H1 (cell line): ENCODE measurements at regions not wholly inside any gene's neighbourhood (a gene's known extent, or its start where the extent isn't known, plus 50 kb on each side); places are given as distances from the start of the nearest gene placed in this dataset.

Experiments
- CTCF ChIA-PET: fragments of 300-600 bp; sonication (Branson Sonifier 250); formaldehyde crosslinking; loops from one replicate; lab custom pipeline; 2021; ENCODE audit not compliant: partially characterized antibody; lab: Charles Lee
- POLR2A ChIA-PET: fragments of 300-600 bp; sonication (Branson Sonifier 250); formaldehyde crosslinking; loops from one replicate; lab custom pipeline; 2021; ENCODE audit warnings: inconsistent platforms; ENCODE audit not compliant: partially characterized antibody; lab: Charles Lee
- DNase-seq, 2 experiments: peaks; one replicate each; pipeline versions ENCODE4 v3.0.0 to v3.0.0-alpha.2; 2010 to 2022; ENCODE audit warnings: low spot score in 2 of 2, low read depth in 1 of 2, mixed read lengths in 1 of 2
- FAIRE-seq: peaks from 2 replicates; lab custom pipeline; 2011; peaks lifted over from hg19 to GRCh38; lab: Jason Lieb, UNC
- H2AFZ ChIP-seq: 2 replicates; pipeline ENCODE4 v1.8.1; 2012; ENCODE audit warnings: low read length, inconsistent platforms
- H2AK5ac ChIP-seq: 2 replicates; pipeline ENCODE4 v1.6.1; 2013; ENCODE audit warnings: low read depth, low read length
- H2BK120ac ChIP-seq: replicated peaks from 2 replicates; pipeline ENCODE3; 2013; ENCODE audit warnings: low read depth, low read length, inconsistent platforms
- H2BK12ac ChIP-seq: 2 replicates; pipeline ENCODE4 v1.6.1; 2013; ENCODE audit warnings: low read depth, low read length
- H2BK15ac ChIP-seq: 2 replicates; pipeline ENCODE4 v1.6.1; 2013; ENCODE audit warnings: low read length
- H2BK20ac ChIP-seq: 2 replicates; pipeline ENCODE4 v1.6.1; 2013; ENCODE audit warnings: low read length
- H2BK5ac ChIP-seq: 2 replicates; pipeline ENCODE4 v1.6.1; 2013; ENCODE audit warnings: low read depth, low read length
- H3K14ac ChIP-seq: 2 replicates; pipeline ENCODE4 v1.6.1; 2013; ENCODE audit warnings: inconsistent platforms; ENCODE audit not compliant: insufficient read length
- H3K18ac ChIP-seq: 2 replicates; pipeline ENCODE4 v1.6.1; 2013; ENCODE audit warnings: low read length; ENCODE audit errors: extremely low read depth
- H3K23ac ChIP-seq: 2 replicates; pipeline ENCODE4 v1.6.1; 2013; ENCODE audit warnings: inconsistent platforms; ENCODE audit not compliant: insufficient read length
- H3K23me2 ChIP-seq: 2 replicates; pipeline ENCODE4 v1.6.1; 2013; ENCODE audit warnings: low read depth, low read length
- H3K27ac ChIP-seq: 2 replicates; pipeline ENCODE4 v1.6.1; 2011; ENCODE audit warnings: low read depth, low read length, inconsistent platforms
- H3K27me3 ChIP-seq, 4 experiments: replicated peaks in 1 of 4; 1 replicate in 1 of 4; 2 replicates in 3 of 4; pipeline versions ENCODE4 v1.6.1 to v1.8.1; 2011 to 2013; ENCODE audit warnings: low read length in 3 of 4, mild to moderate bottlenecking in 3 of 4, inconsistent platforms in 2 of 4, mixed read lengths in 2 of 4, moderate library complexity in 1 of 4; ENCODE audit not compliant: control insufficient read depth in 3 of 4, insufficient read depth in 3 of 4; ENCODE audit errors: extremely low read depth in 1 of 4
- H3K36me3 ChIP-seq, 4 experiments: 2 replicates each; pipeline versions ENCODE4 v1.6.1 to v1.8.1; 2011 to 2013; ENCODE audit warnings: mild to moderate bottlenecking in 4 of 4, low read length in 3 of 4, moderate library complexity in 2 of 4, control low read depth in 1 of 4, inconsistent platforms in 1 of 4; ENCODE audit not compliant: insufficient read depth in 4 of 4, control insufficient read depth in 2 of 4
- H3K4ac ChIP-seq: replicated peaks from 2 replicates; pipeline ENCODE3; 2013; ENCODE audit warnings: low read length, low read depth, mixed read lengths, inconsistent platforms; ENCODE audit not compliant: insufficient read length
- H3K4me1 ChIP-seq, 4 experiments: replicated peaks in 1 of 4; 1 replicate in 1 of 4; 2 replicates in 3 of 4; pipeline versions ENCODE4 v1.6.1 to v1.8.1; 2011 to 2013; ENCODE audit warnings: low read length in 3 of 4, inconsistent platforms in 2 of 4, mixed read lengths in 1 of 4; ENCODE audit not compliant: insufficient read depth in 4 of 4, control insufficient read depth in 3 of 4
- H3K4me2 ChIP-seq, 2 experiments: 2 replicates each; pipeline versions ENCODE4 v1.6.1 to v1.8.1; 2011 to 2013; ENCODE audit warnings: low read depth in 2 of 2, low read length in 2 of 2, control low read depth in 1 of 2, inconsistent platforms in 1 of 2, mild to moderate bottlenecking in 1 of 2; ENCODE audit not compliant: insufficient read depth in 1 of 2
- H3K4me3 ChIP-seq, 4 experiments: fragments of 200-600, 300-600 bp in 1 of 4; sonication (generic), shearing (Covaris generic), sonication (Bioruptor Twin) in 1 of 4; 2 replicates each; pipeline versions ENCODE4 v1.5.1 to v1.8.1; 2011 to 2016; ENCODE audit warnings: low read length in 4 of 4, low read depth in 3 of 4, control low read depth in 2 of 4, inconsistent platforms in 2 of 4, mild to moderate bottlenecking in 2 of 4, mixed read lengths in 1 of 4, moderate library complexity in 1 of 4; ENCODE audit not compliant: insufficient read depth in 2 of 4; ENCODE audit errors: extremely low read depth in 1 of 4
- H3K56ac ChIP-seq: replicated peaks from 2 replicates; pipeline ENCODE3; 2013; ENCODE audit warnings: low read depth, mild to moderate bottlenecking, mixed read lengths, low read length, inconsistent platforms; ENCODE audit not compliant: insufficient read length
- H3K79me1 ChIP-seq: 2 replicates; pipeline ENCODE4 v1.6.1; 2013; ENCODE audit warnings: low read depth, low read length, control low read depth
- H3K79me2 ChIP-seq, 2 experiments: 2 replicates each; pipeline versions ENCODE4 v1.6.1 to v1.8.1; 2012 to 2013; ENCODE audit warnings: low read length in 2 of 2, mild to moderate bottlenecking in 2 of 2, inconsistent platforms in 1 of 2; ENCODE audit not compliant: insufficient read depth in 2 of 2, control insufficient read depth in 1 of 2
- H3K9ac ChIP-seq, 4 experiments: replicated peaks in 1 of 4; 1 replicate in 1 of 4; 2 replicates in 3 of 4; pipeline versions ENCODE4 v1.6.1 to v1.8.1; 2011 to 2013; ENCODE audit warnings: low read depth in 3 of 4, low read length in 3 of 4, control low read depth in 2 of 4, mild to moderate bottlenecking in 2 of 4, moderate library complexity in 2 of 4, inconsistent platforms in 1 of 4; ENCODE audit errors: extremely low read depth in 1 of 4
- H3K9me3 ChIP-seq, 2 experiments: 2 replicates each; pipeline versions ENCODE4 v1.6.1 to v1.8.1; 2012 to 2013; ENCODE audit warnings: mild to moderate bottlenecking in 2 of 2, moderate library complexity in 2 of 2, control low read depth in 1 of 2, inconsistent platforms in 1 of 2, low read depth in 1 of 2, low read length in 1 of 2, mixed read lengths in 1 of 2; ENCODE audit not compliant: insufficient read depth in 2 of 2
- H4K20me1 ChIP-seq, 2 experiments: replicated peaks in 1 of 2; 2 replicates each; pipeline versions ENCODE3 to v1.8.1; 2011 to 2013; ENCODE audit warnings: inconsistent platforms in 2 of 2, low read length in 2 of 2, mild to moderate bottlenecking in 1 of 2; ENCODE audit not compliant: insufficient read depth in 2 of 2, control insufficient read depth in 1 of 2
- H4K5ac ChIP-seq: 2 replicates; pipeline ENCODE4 v1.6.1; 2013; ENCODE audit warnings: low read length, low read depth, mixed read lengths, inconsistent platforms; ENCODE audit not compliant: insufficient read length
- H4K8ac ChIP-seq: 2 replicates; pipeline ENCODE4 v1.8.0; 2013; ENCODE audit warnings: mild to moderate bottlenecking, moderate library complexity, low read length, inconsistent platforms; ENCODE audit not compliant: insufficient read depth; ENCODE audit errors: extremely low read depth
- H4K91ac ChIP-seq: replicated peaks from 2 replicates; pipeline ENCODE3; 2013; ENCODE audit warnings: low read length, mixed read lengths, inconsistent platforms; ENCODE audit not compliant: insufficient read length
- CBX5 ChIP-seq: fragments of 300-800, 300-1000 bp; sonication (generic); IDR thresholded peaks from 2 replicates; pipeline ENCODE4 v1.7.1; 2016; ENCODE audit warnings: antibody characterized with exemption, low read length, low read depth
- CTBP2 ChIP-seq: IDR thresholded peaks from 2 replicates; pipeline ENCODE4 v1.7.0; 2011; ENCODE audit warnings: borderline replicate concordance, mild to moderate bottlenecking, moderate library complexity, mixed read lengths, low read length; ENCODE audit not compliant: insufficient read depth, insufficient read length
- KDM4A ChIP-seq: IDR thresholded peaks from one replicate; pipeline ENCODE4 v1.7.1; 2012; ENCODE audit warnings: low read depth, mild to moderate bottlenecking, moderate library complexity, low read length, inconsistent platforms; ENCODE audit not compliant: severe bottlenecking
- MAFK ChIP-seq: IDR thresholded peaks from 2 replicates; pipeline ENCODE4 v1.6.1; 2012; ENCODE audit warnings: low read depth, mild to moderate bottlenecking, improper control_type of control experiment, low read length
- POLR2AphosphoS5 ChIP-seq: IDR thresholded peaks from 2 replicates; pipeline ENCODE4 v1.6.1; 2011; ENCODE audit warnings: low read depth, low read length
- POU5F1 ChIP-seq: IDR thresholded peaks from 2 replicates; pipeline ENCODE4 v1.6.1; 2011; ENCODE audit warnings: low read depth, mild to moderate bottlenecking, low read length, moderate library complexity
- RNF2 ChIP-seq: fragments of 200-900, 300-1000 bp; sonication (generic); IDR thresholded peaks from 2 replicates; pipeline ENCODE4 v1.7.1; 2016; ENCODE audit warnings: borderline replicate concordance, low read depth, mild to moderate bottlenecking, antibody characterized with exemption, low read length; ENCODE audit not compliant: poor library complexity, severe bottlenecking; ENCODE audit errors: missing control alignments
- TAF1 ChIP-seq: IDR thresholded peaks from 2 replicates; pipeline ENCODE4 v1.6.1; 2011; ENCODE audit warnings: mild to moderate bottlenecking, low read depth, low read length
- WGBS, 2 experiments: shearing (Covaris generic) in 1 of 2; methylation state at CpG; one replicate each; pipeline versions ENCODE4 v1.1.6 to v1.1.7; 2013 to 2015; ENCODE audit warnings: low lambda C conversion rate in 2 of 2, mixed read lengths in 2 of 2, inconsistent platforms in 1 of 2, low coverage in 1 of 2, missing lambda C conversion rate in 1 of 2; ENCODE audit not compliant: insufficient replicate concordance in 2 of 2, insufficient coverage in 1 of 2, insufficient read length in 1 of 2; ENCODE audit errors: extremely low coverage in 1 of 2, missing lambda C conversion rate in 1 of 2; 5-methylcytosine and 5-hydroxymethylcytosine counted together

DNA sequence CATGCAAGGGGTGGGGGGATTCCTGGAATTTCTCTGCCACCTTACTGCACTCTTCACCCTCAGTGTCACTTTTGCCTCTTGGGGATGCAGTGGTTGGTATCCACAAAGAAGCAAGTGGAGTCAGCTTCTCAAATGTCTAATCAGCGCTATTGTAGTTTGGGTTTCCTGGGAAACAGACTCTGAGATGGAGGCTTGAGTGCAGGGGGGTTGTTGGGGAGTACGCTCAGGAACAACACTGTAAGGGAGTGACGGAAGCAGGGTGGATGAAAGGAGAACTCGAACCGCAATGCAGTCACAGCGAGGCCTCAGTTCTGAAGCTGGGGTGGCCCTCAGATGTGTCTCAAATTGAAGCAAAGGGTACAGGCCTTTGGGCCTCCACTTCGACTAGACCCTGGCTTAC lies 73.6 kb upstream of the EPC2 start:
- Histone ChIP-seq H2BK5ac (no peak overlapping the region), H2BK15ac (no peak overlapping the region), H4K5ac (no peak overlapping the region), H2BK120ac (no peak overlapping the region), H3K23me2 (no peaks in the 10 kb centered on the region), H4K91ac (no peak overlapping the region), H3K56ac (no peak overlapping the region), H2AFZ (no peak overlapping the region), H3K27me3 (peaks cover 0 to 5% (median 1%) of the 10 kb centered on the region in 4 experiments; a peak in 4 of 7 replicates), H2AK5ac (no peak overlapping the region), H3K27ac (no peak overlapping the region), H4K8ac (no peak overlapping the region), H3K79me1 (no peaks in the 10 kb centered on the region), H3K14ac (no peak overlapping the region), H3K4me3 (no peak overlapping the region), H3K4me1 (no peaks in the 10 kb centered on the region), H2BK12ac (no peak overlapping the region), H3K79me2 (no peaks in the 10 kb centered on the region), H2BK20ac (no peak overlapping the region), H3K9me3 (no peaks in the 10 kb centered on the region), H3K9ac (no peak overlapping the region), H3K18ac (no peak overlapping the region), H3K36me3 (no peaks in the 10 kb centered on the region), H3K4me2 (no peak overlapping the region), H3K4ac (no peak overlapping the region), H3K23ac (no peak overlapping the region), H4K20me1 (no peaks in the 10 kb centered on the region)
- ChIA-PET POLR2A (no interaction called here), CTCF (interaction anchor here (1.2 kb wide), 1 partner anchor 9 kb away, joined by 3 read pairs; no protein-coding TSS in a partner anchor)
- no peak for DNase-seq
- TF ChIP-seq POU5F1 (no peak), MAFK (no peak), CBX5 (no peak), TAF1 (no peak), POLR2AphosphoS5 (no peak), RNF2 (no peak), KDM4A (no peak), CTBP2 (no peak)
- WGBS, 2 experiments = 95% methylated on average over 7 of the region's 7 CpGs; no CpG with 5 or more reads in 1 of the 2 experiments
- no peak for FAIRE-seq
